NCI-H146 treated with DMSO at 0.1 percent for 48 hours (cell line): ENCODE measurements at regions not wholly inside any gene's neighbourhood (a gene's known extent, or its start where the extent isn't known, plus 50 kb on each side); places are given as distances from the start of the nearest gene placed in this dataset.
A peak's percentile ranks its signal among the peaks of the same experiment; 100 is the strongest.
"Not testable (repeated sequence)": the region's sequence is repeated elsewhere in the genome, so short reads cannot be mapped to it uniquely, and the experiment has no call there.

Source experiments
- DNase-seq: peaks from one replicate; lab custom pipeline; 2025; ENCODE audit not compliant: unreplicated experiment; lab: John Stamatoyannopoulos, UW

DNA sequence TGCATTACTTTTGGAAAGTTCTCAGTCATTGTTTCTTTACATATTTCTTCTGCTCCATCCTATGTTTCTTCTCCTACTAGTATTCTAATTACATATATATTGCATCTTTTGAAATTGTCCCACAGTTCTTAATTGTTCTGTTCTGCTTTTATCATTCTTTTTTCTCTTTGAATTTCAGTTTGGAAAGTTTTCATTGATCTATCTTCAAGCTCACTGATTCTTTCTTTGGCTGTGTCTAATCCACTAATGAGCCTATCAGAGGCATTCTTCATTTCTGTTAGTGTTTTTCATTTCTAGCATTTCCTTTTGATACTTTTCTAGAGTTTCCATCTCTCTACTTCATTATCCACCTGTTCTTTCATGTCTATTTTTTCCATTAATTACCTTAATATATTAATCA lies 159.0 kb upstream of the KCNJ15 start:
- no peak for DNase-seq

DNA sequence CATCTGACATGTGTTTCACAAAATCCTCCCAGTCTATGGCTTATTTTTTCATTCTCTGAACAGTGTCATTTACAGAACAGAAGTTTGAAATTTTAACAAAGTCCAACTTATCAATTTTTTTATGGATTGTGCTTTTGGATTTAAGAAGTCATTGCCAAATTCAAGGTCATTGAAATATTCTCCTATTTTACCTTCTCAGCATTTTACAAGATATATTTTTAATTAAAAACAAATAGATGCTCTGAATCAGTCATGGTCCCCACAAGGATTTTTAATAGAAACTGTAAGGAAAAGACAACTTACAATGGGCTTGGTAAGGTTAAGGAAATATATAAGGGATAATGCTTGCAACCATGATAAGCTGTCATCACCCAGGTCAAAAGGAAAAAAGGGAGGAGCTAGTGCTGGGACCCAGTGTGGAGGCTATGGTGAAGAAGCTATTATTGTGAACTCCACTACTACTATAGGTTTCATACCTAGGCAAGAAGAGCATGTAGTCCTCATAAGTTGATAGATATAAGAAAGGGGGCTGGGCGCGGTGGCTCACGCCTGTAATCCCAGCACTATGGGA lies 144.5 kb upstream of the KCNJ15 start:
- no peak for DNase-seq

DNA sequence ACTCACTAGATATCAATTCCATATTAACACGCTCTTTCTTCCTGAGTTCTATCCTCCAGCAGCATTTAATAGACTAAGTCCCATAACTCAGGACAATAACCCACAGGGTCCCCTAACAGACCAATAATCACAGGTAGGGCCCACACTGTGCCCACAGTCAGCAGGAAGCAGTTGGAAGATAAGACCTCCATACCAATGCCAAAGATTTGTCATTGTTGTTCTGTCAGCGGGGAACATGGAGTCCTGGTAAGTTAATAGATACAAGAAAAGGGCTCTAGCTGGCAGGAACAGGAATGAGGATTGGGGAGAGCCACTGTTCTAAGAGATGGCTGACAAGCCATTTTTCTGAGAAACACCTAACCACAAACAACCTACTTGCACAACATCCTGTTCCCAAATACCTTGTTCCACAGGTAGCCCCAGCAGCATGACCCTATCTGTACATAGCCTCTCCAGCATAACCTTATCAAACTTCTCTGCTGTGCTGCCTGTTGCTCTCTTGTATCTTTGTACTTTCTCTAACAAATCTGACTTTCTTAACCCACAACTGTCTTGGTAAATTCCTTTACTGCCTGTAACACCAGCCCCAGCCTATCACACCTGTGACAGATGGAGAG lies 142.0 kb upstream of the KCNJ15 start:
- peak; percentile 1 for DNase-seq

DNA sequence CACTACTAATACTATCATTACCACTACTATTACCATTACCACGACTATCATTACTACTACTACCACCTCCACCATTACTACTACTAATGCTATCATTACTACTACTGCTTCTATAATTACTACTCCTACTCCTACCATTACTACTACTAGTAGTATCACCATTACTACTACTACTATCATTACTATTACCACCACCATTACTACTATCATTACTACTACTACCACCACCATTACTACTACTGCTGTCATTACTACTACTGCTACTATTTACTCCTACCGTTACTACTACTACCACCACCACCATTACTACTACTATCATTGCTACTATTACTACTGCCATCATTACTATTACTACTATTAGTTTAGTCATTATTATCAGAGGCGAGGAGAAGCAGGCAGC lies 140.9 kb upstream of the KCNJ15 start:
- no peak for DNase-seq

DNA sequence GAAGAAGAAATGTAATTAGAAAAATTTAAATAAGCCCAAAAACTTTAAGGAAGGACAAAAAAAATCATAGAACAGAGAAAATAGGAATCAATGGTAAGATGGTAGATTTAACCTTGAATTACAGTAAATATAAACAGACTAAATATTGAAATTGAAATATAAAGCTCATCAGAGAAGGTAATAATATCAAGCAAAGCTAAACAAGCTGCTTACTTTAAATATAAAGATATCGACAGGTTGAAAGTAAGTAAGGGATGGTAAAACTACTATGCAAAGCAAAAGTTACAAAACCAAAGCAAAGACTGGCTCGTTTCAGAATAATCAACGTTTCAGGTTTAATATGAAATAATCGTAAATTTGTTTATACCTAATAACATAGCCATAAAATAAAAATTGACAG lies 137.0 kb upstream of the KCNJ15 start:
- DNase-seq = no peak

DNA sequence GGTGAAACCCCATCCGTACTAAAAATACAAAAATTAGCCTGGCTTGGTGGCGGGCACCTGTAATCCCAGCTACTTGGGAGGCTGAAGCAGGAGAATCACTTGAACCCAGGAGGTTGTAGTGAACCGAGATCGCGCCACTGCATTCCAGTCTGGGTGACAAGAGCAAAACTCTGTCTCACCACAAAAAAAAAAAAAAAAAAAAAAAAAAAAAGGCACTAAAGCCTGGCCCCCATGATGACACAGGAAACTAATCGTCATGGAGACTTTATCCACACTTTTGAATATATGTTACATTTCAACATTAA lies 136.2 kb upstream of the KCNJ15 start:
- DNase-seq = not testable (repeated sequence)

DNA sequence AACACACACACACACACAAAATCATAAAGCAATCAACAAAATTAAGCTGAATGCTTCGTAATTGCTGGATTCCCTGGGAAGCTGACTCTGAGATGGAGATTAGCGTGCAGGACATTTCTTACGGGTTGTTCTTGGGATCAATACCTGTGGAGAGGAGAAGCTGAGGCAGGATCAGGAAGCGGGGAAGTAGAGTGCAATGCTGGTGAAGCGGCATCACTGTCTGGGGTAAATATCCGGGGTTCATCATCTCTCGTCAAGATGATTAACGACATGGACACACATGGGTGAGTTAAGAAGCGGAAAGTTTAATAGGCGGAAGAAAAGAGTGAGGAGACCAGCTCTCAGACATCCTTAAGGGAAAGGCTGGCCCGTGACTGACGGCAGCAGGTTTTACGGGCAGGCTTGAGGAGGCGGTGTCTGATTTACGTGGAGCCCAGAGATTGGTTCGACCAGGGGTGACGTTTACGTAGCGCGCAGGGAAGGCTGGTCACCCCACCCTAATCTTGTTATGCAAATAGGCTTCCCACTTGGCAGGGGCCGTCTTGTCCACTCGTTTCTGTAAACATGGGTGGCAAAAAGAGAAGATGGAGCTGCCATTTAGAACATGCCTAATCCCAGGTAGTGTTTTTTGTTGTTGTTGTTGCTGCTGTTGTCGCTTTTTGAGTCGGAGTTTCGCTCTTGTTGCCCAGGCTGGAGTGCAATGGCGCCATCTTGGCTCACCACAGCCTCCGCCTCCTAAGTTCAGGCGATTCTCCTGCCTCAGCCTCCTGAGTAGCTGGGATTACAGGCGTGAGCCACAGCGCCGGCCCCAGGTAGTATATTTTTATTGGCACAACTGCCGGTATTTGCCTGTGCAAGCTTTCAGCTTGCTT lies 135.6 kb upstream of the KCNJ15 start:
- no peak for DNase-seq

DNA sequence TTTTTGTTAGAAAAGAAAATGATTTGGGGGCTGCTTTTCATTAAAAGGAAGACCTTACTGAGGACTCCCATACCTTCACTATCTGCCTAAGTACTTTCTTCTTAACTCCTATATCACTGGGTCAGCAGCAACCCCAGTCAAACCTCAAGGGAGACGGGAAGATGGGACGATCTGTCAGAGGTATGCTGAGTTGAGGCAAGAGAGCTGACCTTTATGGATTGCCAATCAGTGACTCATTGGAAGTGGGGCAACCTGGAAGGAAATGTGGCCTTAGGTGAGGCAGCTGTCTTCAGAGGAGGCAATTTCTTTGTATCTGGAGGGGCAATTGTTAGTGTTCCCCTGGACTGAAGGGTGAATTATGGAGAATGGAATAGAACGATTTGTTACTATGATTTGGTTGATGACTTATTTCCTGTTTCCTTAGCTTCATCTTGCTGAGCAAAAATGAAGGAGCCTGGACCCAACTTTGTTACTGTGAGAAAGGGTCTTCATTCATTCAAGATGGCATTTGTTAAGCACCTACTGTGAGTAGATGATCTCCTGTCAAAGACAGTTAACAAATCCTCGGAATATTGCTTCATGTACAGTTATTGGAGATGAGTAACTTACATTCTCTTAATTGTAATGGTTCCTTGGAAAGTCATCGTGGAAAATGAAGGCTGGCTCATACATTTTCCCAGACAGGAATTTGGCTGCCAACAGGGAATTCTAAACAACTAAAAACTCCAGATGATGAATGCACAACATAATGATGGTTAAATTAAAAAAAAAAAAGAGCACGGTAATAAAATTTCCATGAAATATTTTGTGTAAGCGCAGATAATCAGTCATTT lies 134.7 kb upstream of the KCNJ15 start:
- DNase-seq = no peak

DNA sequence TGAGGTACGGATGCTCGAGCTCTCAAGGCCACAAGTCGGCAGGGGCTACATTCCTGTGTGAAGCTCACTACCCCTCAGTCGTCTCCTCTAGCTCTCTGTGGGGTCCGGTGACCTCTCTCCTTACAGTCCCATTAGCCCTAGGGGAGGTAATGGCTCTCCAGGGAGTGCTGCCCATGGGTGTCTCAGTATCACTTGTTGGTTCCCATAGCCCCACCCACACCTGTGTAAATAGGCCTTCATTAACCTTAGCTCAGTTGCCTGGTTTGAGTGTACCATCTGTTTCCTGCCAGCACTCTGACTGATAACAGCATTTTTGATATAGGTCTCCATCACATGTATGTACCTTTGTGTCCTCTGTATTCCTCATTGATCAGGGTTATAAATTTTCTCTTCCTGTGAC lies 133.2 kb upstream of the KCNJ15 start:
- peak; percentile 18 for DNase-seq

DNA sequence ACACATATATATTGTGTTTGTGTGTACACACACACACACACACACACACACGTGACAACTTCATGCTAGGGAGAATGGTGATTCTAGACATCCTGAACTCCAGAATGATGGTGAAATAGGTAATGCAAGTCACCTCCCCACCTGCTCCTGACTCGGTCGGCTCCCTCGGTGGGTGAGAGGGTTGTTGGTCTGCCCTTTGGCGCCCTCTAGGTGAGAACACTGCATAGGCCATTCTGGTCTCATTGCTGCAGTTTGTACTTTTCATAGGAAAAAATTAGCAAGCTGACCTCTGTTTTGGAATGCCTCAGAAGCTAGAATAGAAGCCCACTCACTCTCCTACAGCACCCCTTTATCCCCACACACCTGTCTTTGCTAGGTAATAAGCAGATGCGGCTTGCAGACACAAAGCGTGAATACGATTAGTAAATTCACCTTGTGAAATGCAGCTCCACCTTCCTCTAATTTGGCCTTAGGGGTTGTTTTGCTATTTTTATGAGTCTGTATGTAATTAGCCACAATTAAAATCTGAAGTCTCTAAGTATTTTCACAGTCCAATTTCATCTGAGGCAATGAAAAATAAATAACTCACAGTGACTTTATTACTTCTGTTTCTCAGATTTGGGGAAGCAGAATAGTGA lies 130.0 kb upstream of the KCNJ15 start:
- peak; percentile 12 for DNase-seq

DNA sequence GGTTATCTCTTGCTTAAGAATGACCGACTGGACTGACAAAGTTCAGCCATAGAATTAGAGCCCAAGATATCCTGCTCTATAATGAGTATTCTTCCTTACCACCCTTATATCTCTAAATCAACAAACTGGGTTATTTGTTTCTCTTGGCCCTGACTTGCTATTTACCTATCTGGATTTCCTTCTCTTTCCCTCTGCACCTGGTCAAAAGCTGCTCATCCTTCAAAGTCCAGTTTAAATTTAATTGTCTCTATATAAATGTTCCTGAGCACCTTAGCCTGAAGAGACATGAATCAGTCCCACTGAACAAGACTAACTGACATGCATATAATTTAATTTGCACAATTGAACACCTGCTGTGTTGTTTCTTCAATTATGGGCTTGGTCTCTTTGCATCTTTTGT lies 127.1 kb upstream of the KCNJ15 start:
- DNase-seq = peak; percentile 7

DNA sequence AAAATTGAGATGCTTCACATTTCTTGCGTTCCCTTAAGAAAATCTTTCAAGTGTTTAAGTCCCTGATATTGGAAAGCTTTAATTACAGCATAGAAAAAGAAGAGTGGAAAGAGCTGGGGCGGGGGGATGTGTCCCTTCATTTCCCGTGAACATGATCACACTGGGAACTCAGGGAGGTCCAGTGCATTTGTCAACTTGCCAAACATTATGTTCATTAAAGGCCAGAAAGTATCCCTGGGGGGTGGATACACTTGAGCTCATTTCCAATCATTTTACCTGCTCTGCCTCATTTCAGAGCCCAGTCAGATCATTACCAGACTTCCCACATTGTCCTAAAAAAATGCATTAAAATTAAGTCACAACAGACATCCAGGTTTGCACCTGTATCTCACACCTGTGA lies 123.6 kb upstream of the KCNJ15 start:
- no peak for DNase-seq

DNA sequence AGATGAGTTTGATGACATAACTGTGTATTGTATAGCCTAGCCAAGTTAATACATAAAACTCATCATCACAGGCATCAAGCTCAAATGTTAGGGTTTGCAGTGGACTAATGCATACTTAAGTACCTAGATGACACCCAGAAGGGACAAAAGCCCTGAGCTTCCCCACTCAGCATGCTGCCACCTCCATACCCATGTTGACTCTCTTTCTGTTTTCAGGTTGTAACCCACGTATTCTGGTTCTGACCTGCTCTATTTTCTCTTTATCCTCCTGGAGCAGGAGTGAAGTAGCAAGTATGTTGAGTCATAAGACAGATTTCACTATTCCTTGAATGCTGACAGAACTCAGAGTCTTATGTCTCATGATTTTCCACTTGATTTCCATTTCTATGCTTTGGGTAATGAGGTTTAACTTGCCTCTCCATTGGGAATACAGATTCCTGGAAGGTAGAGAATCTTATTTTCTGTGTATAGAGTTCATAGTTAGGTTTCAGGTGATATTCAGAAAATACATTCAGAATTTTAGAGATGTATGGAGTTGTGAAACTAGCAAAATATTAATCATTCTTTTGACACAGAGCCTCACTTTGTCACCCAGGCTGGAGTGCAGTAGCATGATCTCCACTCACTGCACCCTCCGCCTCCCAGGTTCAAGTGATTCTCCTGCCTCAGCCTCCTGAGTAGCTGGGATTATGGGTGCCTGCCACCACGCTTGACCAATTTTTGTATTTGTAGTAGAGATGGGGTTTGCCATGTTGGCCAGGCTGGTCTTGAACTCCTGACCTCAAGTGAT lies 122.5 kb upstream of the KCNJ15 start:
- no peak for DNase-seq

DNA sequence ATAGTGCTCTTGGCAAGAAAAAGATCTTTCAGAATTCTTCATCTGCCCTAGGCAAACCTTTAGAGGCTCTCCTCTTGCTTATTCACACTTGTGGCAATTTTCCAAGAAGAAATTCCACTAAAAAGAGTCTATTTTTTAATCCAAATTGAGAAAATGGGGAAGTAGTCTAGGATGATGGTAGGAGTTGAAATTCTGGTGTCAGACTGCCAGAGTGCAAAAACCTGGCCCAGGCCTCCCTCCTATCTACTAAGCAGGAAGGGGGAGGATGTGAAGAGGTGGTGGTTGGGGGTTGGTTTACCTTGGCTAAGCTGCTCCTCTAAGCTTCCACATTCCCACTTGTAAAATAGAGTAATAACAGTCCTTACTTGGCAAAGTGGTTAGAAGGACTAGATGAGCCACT lies 120.6 kb upstream of the KCNJ15 start:
- no peak for DNase-seq

DNA sequence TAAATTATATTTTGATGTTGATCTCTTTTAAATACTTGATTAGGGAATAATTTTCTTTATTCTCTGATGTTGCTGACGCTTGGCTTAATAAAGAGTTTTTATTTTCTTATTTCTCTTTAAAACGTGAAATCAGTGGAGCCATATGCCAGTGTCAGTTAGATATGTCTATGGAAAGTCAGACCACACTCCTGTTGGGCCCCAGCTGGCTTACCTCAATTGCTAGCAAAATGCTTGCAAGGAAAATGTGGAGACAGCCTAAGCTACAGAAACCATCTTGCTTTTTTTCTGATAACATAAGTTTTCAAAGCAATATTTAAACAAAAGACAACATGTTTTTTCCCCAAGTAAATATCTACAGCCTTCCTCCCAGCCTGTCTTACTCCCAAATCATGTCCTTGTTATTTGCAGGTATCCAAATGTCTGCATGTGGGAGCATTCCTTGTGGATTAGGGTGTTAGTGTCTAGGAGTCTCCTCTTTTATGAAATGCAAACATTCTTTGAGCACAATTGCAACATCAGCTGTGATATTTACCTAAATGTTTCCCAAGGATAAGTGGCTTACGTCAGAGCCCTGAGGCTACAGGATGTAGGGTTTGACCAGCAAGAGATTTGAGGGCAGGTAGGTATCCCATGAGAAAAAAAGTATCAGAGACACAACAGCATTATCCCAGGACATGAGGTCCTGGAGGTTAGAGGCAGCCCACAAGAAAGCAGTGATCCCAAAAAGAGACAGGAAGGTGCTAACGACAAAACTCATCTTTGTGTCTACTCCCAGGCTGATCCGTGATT lies 117.2 kb upstream of the KCNJ15 start:
- DNase-seq = peak; percentile 19

DNA sequence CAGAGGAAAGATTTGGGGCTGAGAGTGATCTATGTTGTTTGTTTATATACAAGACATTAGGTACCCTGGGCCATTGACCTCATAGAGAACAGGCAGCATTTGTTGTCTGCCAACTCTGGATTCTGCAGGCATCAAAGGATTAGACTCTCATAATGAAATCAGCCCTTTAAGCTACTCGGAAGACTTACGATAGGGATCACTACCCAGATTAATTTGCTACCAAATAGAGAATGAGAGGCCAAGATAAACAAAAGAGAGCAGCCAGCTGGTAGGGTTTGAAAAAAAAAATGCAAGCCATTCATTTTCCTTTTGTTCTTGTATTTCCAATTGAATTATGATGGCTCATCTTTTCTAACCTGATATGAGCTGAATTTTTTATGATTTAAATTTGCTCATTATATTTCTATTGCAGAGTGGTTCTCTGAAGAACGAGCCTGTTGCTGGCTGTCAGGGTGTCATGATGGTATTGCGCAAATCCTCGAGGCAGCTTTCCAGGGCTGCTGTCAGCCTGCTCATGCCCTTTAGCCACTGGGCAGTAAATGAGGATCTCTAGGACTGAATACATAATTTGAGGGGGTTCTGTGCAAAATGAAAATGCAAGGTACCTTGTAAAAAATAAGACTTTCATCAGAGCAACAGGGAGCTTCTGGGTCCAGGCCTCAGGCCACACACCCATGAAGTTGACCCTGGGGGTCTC lies 116.4 kb upstream of the KCNJ15 start:
- peak; percentile 5 for DNase-seq

DNA sequence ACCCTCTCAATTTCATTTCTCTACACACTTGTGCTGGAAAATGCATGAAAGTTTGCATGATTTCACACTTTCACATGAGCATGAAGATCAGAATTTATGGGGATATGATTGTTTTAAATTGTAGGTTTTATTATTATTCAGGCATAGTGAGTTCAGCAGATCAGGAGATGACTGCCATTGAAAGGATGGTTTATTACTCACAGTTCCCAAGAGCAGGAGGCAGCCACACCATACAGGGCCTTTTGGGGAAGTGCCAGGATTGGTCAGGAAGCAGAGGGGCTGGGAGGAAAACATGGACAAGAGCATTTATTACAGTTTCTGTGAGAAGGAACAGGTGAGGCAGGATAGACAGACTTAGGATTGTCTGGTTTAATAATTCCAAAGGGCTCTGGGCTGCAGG lies 114.6 kb upstream of the KCNJ15 start:
- no peak for DNase-seq

DNA sequence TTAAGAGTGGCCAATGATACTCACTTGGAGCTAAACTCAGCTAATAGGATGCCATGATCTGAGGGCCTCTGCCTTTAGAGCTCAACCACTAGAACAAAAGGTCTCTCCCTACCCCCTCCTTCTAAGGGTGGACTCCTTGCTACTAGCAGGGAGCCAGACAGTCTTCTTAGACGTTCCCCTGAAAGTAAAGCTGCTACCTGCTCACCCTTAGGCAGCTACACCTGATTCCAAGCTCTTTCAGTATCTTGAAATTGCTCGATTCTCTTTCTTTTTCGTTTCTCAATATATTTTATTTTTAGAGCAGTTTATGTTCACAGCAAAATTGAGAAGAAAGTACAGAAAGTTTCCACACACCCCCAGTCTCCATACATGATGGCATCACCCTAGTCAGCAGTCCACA lies 112.6 kb upstream of the KCNJ15 start:
- DNase-seq = no peak

DNA sequence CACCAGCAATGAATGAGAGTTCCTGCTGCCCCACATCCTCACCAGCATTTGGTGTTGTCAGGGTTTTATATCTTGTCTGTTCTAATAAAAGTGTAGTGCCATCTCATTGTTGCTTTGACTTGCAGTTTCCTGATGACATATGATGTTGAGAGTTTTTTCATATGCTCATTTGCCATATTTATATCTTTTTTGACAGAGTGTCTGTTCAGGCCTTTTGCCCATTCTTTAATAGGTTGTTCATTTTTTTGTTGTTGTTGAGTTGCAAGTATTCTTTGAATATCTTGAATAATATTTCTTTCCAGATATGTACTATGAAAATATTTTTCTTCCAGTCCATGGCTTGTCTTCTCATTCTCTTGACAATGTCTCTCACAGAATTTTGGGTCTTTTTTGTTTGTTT lies 111.7 kb upstream of the KCNJ15 start:
- no peak for DNase-seq
